ENCODE measurements at regions not wholly inside any gene's neighbourhood (a gene's known extent, or its start where the extent isn't known, plus 50 kb on each side); places are given as distances from the start of the nearest gene placed in this dataset.

GRCh38 chr2:222100704-222101699 lies 197.8 kb downstream of the PAX3 start:
- in situ Hi-C loops (cut with HindIII; ENCODE audit: low pct_unique_long_range_greater_than_20kb, low sequenced_read_pairs): no loop called here
- no peak for DNase-seq (ENCODE audit: low read depth in 1 of 2, low spot score in 1 of 2)
- no peak for TF ChIP-seq JUND (IDR thresholded peaks at IDR 0.05; ENCODE audit: low read depth)

DNA sequence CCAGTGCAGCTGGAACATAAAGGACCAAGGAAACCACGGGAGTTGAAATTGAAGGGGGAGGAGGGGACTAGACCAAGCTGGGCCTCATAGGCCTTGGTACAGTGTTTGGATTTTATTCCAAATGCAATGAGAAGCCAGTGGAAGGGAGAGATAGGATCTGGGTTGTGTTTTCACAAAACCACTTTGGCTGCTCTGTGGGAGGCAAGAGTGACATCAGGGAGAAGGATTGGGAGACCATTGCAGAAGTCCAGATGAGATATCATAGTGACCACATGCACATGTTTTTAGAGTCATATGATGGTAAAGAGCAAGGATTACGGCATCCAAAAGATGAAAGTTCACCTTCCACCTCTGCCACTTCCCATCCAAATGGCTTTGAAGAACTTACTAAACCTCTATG lies 210.2 kb downstream of the PAX3 start:
- peak in 1 of 2 experiments; percentile 23 for DNase-seq (ENCODE audit: low read depth in 1 of 2, low spot score in 1 of 2)
- in situ Hi-C loops (cut with HindIII; ENCODE audit: low pct_unique_long_range_greater_than_20kb, low sequenced_read_pairs): no loop called here
- TF ChIP-seq JUND (IDR thresholded peaks at IDR 0.05; ENCODE audit: low read depth): no peak

- TF ChIP-seq JUND (IDR thresholded peaks at IDR 0.05; ENCODE audit: low read depth): no peak
- DNase-seq (ENCODE audit: low read depth in 1 of 2, low spot score in 1 of 2): no peak
- in situ Hi-C loops (cut with HindIII; ENCODE audit: low pct_unique_long_range_greater_than_20kb, low sequenced_read_pairs): no loop called here
These were observed 210.8 kb downstream of the PAX3 start for GRCh38 chr2:222087998-222088397.

- no peak for DNase-seq (ENCODE audit: low read depth in 1 of 2, low spot score in 1 of 2)
- TF ChIP-seq JUND (IDR thresholded peaks at IDR 0.05; ENCODE audit: low read depth): no peak
- in situ Hi-C loops (cut with HindIII; ENCODE audit: low pct_unique_long_range_greater_than_20kb, low sequenced_read_pairs): no loop called here
These were observed 216.6 kb downstream of the PAX3 start for GRCh38 chr2:222082201-222082600.

GRCh38 chr2:222080141-222080540 lies 218.7 kb downstream of the PAX3 start:
- TF ChIP-seq JUND (IDR thresholded peaks at IDR 0.05; ENCODE audit: low read depth): no peak
- in situ Hi-C loops (cut with HindIII; ENCODE audit: low pct_unique_long_range_greater_than_20kb, low sequenced_read_pairs): no loop called here
- DNase-seq (ENCODE audit: low read depth in 1 of 2, low spot score in 1 of 2): no peak

DNA sequence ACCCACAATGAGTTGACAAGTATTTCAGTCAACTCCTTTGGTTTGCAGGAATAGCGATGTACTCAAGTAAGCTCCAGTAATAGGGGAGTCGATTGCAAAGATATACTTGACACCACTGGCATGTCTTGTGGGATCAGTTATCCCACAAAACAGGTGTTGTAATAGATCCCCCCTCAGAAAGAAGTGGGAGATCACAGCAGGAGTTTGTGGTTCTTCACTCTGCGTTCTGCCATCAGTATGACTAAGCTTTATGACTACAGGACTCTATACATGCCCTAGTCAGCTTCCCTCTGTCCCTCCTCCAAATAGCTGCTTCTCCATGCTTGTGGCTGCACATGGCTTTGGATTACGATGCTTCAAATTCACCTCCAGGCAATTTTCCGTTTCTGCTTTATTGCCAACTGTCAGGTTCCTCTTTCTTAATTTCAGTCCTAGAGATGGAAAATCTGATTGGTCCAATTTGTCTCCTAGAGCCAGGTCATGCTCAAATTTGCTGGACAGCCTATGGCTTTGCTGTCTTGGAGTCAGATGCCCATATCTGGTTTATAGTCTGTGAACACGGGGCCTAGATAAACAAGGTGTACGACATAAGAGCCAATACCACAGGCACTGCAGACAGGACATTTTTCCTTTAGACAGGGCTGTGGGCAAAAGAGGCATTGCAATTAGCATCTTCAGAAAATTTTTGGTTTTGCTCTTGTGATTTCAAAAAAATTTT lies 221.7 kb downstream of the PAX3 start:
- in situ Hi-C loops (cut with HindIII; ENCODE audit: low pct_unique_long_range_greater_than_20kb, low sequenced_read_pairs): no loop called here
- no peak for DNase-seq (ENCODE audit: low read depth in 1 of 2, low spot score in 1 of 2)
- no peak for TF ChIP-seq JUND (IDR thresholded peaks at IDR 0.05; ENCODE audit: low read depth)

DNA sequence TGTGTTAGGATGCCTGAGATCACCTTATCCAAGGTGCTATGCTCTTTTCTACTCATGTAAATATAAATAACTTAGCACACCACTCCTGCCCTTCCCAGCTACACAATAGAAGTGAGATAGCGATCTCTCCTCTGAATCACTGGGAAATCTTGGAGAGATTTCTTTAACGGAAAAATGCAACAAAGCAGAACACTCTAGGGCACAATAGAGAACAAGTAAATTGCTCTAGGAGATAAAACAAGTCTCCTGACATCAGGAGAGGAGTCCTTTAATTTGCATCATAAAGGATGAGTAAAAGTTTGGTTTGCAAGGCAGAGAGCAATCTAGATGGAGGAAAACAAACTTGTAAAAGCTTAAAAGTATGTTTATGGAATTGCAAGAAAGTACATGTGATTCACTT lies 224.1 kb downstream of the PAX3 start:
- TF ChIP-seq JUND (IDR thresholded peaks at IDR 0.05; ENCODE audit: low read depth): no peak
- in situ Hi-C loops (cut with HindIII; ENCODE audit: low pct_unique_long_range_greater_than_20kb, low sequenced_read_pairs): no loop called here
- DNase-seq (ENCODE audit: low read depth in 1 of 2, low spot score in 1 of 2): no peak

DNA sequence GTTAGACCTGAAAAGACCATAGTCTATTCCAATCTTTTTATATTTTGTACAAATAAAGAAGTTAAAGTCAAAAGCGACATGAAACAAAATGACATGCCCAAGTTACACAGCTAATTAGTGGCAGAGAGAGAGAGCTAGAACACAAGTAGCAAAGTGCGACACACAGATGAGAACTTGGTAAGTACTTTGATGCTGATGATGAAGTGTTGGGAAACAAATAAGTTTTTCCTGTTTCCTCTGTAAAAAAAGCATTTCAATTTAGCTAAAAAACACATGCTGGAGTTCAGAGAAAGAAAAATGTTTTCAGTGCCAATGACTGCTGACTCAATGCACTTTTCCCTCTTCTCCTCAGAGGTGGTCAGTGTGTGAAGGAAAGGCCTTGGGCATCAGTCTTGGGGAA lies 226.9 kb downstream of the PAX3 start:
- no peak for TF ChIP-seq JUND (IDR thresholded peaks at IDR 0.05; ENCODE audit: low read depth)
- DNase-seq (ENCODE audit: low read depth in 1 of 2, low spot score in 1 of 2): no peak
- in situ Hi-C loops (cut with HindIII; ENCODE audit: low pct_unique_long_range_greater_than_20kb, low sequenced_read_pairs): no loop called here

- DNase-seq (ENCODE audit: low read depth in 1 of 2, low spot score in 1 of 2): no peak
- TF ChIP-seq JUND (IDR thresholded peaks at IDR 0.05; ENCODE audit: low read depth): no peak
- in situ Hi-C loops (cut with HindIII; ENCODE audit: low pct_unique_long_range_greater_than_20kb, low sequenced_read_pairs): no loop called here
These were observed 234.5 kb downstream of the PAX3 start for GRCh38 chr2:222064286-222064685.

DNA sequence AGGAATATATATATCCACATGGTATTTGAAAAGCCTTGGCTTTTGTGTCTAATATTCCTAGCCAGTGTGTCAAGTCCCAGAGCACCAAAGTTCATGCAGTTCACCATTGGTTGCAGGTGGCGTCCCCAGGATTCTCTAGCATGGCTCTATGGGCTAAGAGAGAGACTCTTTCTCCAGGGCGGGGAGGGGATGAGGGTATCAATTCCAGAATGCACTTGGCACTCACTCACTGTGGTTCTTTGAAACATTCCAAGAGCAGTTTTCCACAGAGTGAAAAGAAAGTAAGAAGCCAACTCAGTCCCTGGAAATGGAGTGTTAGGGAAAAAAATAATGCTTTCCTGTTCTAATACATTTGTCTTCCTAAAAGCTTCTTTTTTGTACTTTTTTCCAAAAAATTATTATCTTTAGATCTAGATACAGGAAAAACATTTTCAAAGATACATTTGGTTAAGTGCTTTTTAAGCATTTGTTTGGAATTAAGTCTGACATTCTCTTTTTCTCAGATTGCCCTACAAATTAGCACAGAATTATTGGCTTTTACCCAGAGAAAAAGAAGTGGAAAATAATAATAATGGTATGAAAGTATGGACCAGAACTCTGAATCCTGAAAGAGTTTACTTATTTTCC lies 239.9 kb downstream of the PAX3 start:
- in situ Hi-C loops (cut with HindIII; ENCODE audit: low pct_unique_long_range_greater_than_20kb, low sequenced_read_pairs): no loop called here
- DNase-seq (ENCODE audit: low read depth in 1 of 2, low spot score in 1 of 2): no peak
- TF ChIP-seq JUND (IDR thresholded peaks at IDR 0.05; ENCODE audit: low read depth): no peak

DNA sequence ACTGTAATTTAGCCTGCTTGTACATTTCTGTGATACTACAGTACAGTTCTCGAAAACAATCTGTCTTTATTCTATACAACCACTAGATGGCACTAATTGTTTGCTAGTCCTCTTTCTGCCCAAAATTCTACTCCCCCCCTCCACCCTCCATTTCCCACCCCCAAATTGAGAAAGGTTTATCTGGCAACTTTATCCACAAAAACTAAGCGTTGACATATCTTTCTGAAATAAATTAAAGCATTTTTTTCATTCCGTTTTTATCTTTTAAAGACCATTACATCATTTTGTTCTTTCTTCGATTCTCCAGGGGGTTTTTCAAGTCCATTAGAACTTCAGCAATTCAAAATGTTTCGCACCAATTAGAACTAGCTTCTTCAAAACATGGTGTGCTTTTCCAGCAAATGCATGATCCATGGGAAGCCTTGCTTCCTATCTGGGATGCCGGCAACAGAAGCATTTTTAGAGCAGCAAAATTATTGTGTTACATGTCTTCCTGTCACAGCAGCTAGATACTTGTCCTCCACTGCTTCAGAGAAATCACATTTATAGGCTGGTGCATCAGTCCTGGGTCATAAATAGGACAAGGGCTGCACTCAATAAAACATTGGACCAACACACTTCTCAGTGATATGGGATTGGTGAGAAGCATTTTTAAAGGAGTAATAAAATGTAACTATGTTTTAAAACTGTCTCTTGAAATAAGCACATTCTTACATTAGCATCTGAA lies 241.3 kb downstream of the PAX3 start:
- DNase-seq (ENCODE audit: low read depth in 1 of 2, low spot score in 1 of 2): peak in 1 of 2 experiments; percentile 4
- no peak for TF ChIP-seq JUND (IDR thresholded peaks at IDR 0.05; ENCODE audit: low read depth)
- in situ Hi-C loops (cut with HindIII; ENCODE audit: low pct_unique_long_range_greater_than_20kb, low sequenced_read_pairs): no loop called here

GRCh38 chr2:222055328-222055727 lies 243.5 kb downstream of the PAX3 start:
- no peak for DNase-seq (ENCODE audit: low read depth in 1 of 2, low spot score in 1 of 2)
- in situ Hi-C loops (cut with HindIII; ENCODE audit: low pct_unique_long_range_greater_than_20kb, low sequenced_read_pairs): no loop called here

More at GRCh38 chr2:222055328-222055727, 243.5 kb downstream of the PAX3 start:
- TF ChIP-seq JUND (IDR thresholded peaks at IDR 0.05; ENCODE audit: low read depth): no peak

Measured in T47D (cell line).